KMS-11 (cell line): ENCODE measurements at regions not wholly inside any gene's neighbourhood (a gene's known extent, or its start where the extent isn't known, plus 50 kb on each side); places are given as distances from the start of the nearest gene placed in this dataset.

Experiments used
- H2AFZ ChIP-seq: fragments of 200-600 bp; sonication (generic); 2 replicates; pipeline ENCODE4 v1.6.1; 2016; ENCODE audit warnings: antibody characterized with exemption, mixed run types, low read depth
- H3K27ac ChIP-seq: fragments of 200-600 bp; sonication (generic); 2 replicates; pipeline ENCODE4 v1.6.1; 2016; ENCODE audit warnings: mild to moderate bottlenecking, mixed run types
- H3K27me3 ChIP-seq: fragments of 200-600 bp; sonication (generic); 2 replicates; pipeline ENCODE4 v1.6.1; 2017; ENCODE audit warnings: mild to moderate bottlenecking, low read depth, mixed run types, moderate library complexity; ENCODE audit not compliant: insufficient read depth
- H3K36me3 ChIP-seq: fragments of 200-600 bp; sonication (generic); 2 replicates; pipeline ENCODE4 v1.6.1; 2017; ENCODE audit warnings: mild to moderate bottlenecking, mixed run types; ENCODE audit not compliant: insufficient read depth
- H3K4me1 ChIP-seq: fragments of 200-600 bp; sonication (generic); 2 replicates; pipeline ENCODE4 v1.6.1; 2016; ENCODE audit warnings: mild to moderate bottlenecking, low read depth, mixed run types; ENCODE audit not compliant: poor library complexity, severe bottlenecking
- H3K4me2 ChIP-seq: fragments of 200-600 bp; sonication (generic); 2 replicates; pipeline ENCODE4 v1.7.0; 2016; ENCODE audit warnings: mild to moderate bottlenecking, mixed run types
- H3K4me3 ChIP-seq: fragments of 200-600 bp; sonication (generic); IDR thresholded peaks from 2 replicates; pipeline ENCODE4 v1.6.1; 2017; ENCODE audit warnings: low read depth, low read length, mixed read lengths; ENCODE audit not compliant: insufficient read depth
- H3K79me2 ChIP-seq: fragments of 200-600 bp; sonication (generic); 2 replicates; pipeline ENCODE4 v1.6.1; 2016; ENCODE audit warnings: low read depth, mixed run types; ENCODE audit not compliant: insufficient read depth
- H3K9ac ChIP-seq: fragments of 200-600 bp; sonication (generic); 2 replicates; pipeline ENCODE4 v1.6.1; 2016; ENCODE audit warnings: mild to moderate bottlenecking, mixed run types
- H4K20me1 ChIP-seq: fragments of 200-600 bp; sonication (generic); 2 replicates; pipeline ENCODE4 v1.6.1; 2016; ENCODE audit warnings: mild to moderate bottlenecking, mixed run types; ENCODE audit not compliant: insufficient read depth
- CTCF ChIP-seq: fragments of 200-600 bp; sonication (generic); conservative IDR thresholded peaks from 2 replicates; pipeline ENCODE4 v1.6.1; 2017; ENCODE audit warnings: low read depth, mild to moderate bottlenecking, antibody characterized with exemption, low read length, moderate library complexity, mixed read lengths

GRCh38 chr4:177246641-177247584 lies 62.8 kb upstream of the NEIL3 start:
- H3K36me3 ChIP-seq: no peaks in the 10 kb centered on the region
- no peaks in the 10 kb centered on the region for H3K4me1 ChIP-seq
- no peak for TF ChIP-seq CTCF
- no peaks in the 10 kb centered on the region for H3K79me2 ChIP-seq
- H2AFZ ChIP-seq: no peak overlapping the region
- H4K20me1 ChIP-seq: no peaks in the 10 kb centered on the region
- H3K4me3 ChIP-seq: no peak overlapping the region
- no peaks in the 10 kb centered on the region for H3K27me3 ChIP-seq
- H3K27ac ChIP-seq: no peak overlapping the region
- no peak overlapping the region for H3K4me2 ChIP-seq
- no peak overlapping the region for H3K9ac ChIP-seq

DNA sequence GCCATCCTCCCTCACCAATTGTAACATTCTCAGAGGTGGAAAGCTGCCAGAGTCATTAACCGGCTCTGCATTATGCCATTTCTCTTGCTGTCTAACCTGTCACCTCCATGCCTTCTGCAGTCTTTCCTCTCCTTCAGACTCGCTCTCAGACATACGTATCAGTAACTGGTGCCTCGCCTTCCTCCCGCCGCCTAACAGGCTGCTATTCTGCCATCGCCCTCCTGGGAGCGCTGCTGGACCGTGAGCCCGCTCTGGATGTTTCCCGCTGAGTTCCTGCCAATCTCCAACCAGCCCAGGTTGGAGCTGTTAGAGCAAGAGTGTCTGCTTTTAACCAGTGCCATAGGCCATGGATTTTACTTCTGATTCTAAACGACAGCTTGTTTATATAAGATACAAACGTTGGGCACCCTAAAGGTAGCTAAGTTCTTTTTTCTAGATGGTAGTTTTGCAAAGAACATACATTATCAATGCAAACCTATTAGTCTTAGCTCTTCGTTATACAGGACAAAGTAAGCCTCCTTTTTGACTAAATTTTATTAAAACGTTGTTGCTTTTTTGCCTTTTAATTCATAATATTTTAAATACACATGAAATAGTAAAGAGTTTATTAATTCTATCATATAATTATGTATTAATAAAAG lies 59.5 kb upstream of the NEIL3 start:
- no peak overlapping the region for H2AFZ ChIP-seq

DNA sequence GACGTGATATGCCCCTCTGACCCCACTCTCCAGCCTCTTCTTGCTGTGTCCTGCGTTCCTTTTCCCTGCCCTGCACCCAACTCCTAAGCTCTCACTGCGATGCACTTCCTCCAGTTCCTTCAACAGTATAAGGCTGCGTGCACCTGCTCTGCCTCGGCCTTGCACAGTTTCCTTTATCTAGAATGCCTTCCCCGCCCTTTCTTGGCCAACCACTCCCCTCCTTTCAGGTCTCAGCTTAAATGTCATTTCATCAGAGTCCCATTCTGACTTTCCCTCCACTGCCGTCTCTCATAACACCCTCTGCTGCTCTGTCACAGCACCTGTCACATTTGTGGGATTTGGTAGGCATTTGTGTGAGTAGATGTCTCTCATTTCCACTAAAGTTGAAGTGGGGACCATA lies 58.4 kb upstream of the NEIL3 start:
- Histone ChIP-seq H3K79me2 (no peaks in the 10 kb centered on the region), H3K27ac (no peak overlapping the region), H2AFZ (no peak overlapping the region), H3K9ac (no peak overlapping the region), H3K4me2 (no peak overlapping the region), H4K20me1 (no peaks in the 10 kb centered on the region), H3K4me3 (no peak overlapping the region), H3K4me1 (no peaks in the 10 kb centered on the region), H3K36me3 (no peaks in the 10 kb centered on the region), H3K27me3 (no peaks in the 10 kb centered on the region)
- no peak for TF ChIP-seq CTCF

More for the DNA sequence above, 59.5 kb upstream of the NEIL3 start:
- 0 out of 2 replicates have a peak, but pooled peaks have one; percentile 20 for TF ChIP-seq CTCF
- H3K27me3 ChIP-seq: no peaks in the 10 kb centered on the region
- no peak overlapping the region for H3K4me2 ChIP-seq
- H3K79me2 ChIP-seq: no peaks in the 10 kb centered on the region
- no peak overlapping the region for H3K27ac ChIP-seq
- no peaks in the 10 kb centered on the region for H3K4me1 ChIP-seq
- no peak overlapping the region for H3K9ac ChIP-seq
- H3K36me3 ChIP-seq: no peaks in the 10 kb centered on the region
- no peak overlapping the region for H3K4me3 ChIP-seq
- H4K20me1 ChIP-seq: no peaks in the 10 kb centered on the region

DNA sequence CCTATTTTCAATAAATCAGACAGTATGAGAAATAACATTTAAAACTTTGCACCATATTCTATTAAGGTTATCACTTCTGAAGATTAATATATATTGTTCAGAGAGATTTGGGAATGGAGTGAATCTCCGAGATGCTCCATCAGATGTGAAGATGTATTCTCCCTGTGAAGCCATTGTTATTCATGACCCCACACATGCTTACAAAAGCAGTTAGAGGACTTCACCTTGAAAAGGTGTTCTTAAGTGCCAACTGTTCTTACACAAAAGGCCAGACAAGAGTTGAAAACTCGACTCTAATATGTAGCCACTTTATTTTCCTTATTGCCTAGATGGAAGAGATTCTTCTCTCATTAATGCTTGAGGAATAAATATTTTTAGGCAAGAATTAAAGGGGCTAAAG lies 54.3 kb upstream of the NEIL3 start:
- H3K27ac ChIP-seq: no peak overlapping the region
- H3K4me1 ChIP-seq: no peaks in the 10 kb centered on the region
- H3K4me3 ChIP-seq: no peak overlapping the region
- H4K20me1 ChIP-seq: no peaks in the 10 kb centered on the region
- no peaks in the 10 kb centered on the region for H3K36me3 ChIP-seq
- no peaks in the 10 kb centered on the region for H3K27me3 ChIP-seq
- H3K9ac ChIP-seq: no peak overlapping the region
- H3K4me2 ChIP-seq: no peak overlapping the region
- no peak overlapping the region for H2AFZ ChIP-seq
- H3K79me2 ChIP-seq: no peaks in the 10 kb centered on the region
- no peak for TF ChIP-seq CTCF
